Parathyroid adenoma (tissue), 2 donors: ENCODE measurements at regions not wholly inside any gene's neighbourhood (a gene's known extent, or its start where the extent isn't known, plus 50 kb on each side); places are given as distances from the start of the nearest gene placed in this dataset.

Source experiments
- H2AFZ ChIP-seq: fragments of 300-600 bp; sonication (generic); one replicate; pipeline ENCODE4 v1.7.0; 2017; ENCODE audit warnings: antibody characterized with exemption, mild to moderate bottlenecking
- H3K27ac ChIP-seq: fragments of 300-600 bp; sonication (generic); one replicate; pipeline ENCODE4 v1.7.0; 2017
- H3K27me3 ChIP-seq: fragments of 300-600 bp; sonication (generic); one replicate; pipeline ENCODE4 v1.7.0; 2017; ENCODE audit warnings: low read length; ENCODE audit not compliant: control insufficient read depth, insufficient read depth
- H3K36me3 ChIP-seq: fragments of 300-600 bp; sonication (generic); one replicate; pipeline ENCODE4 v1.7.0; 2017; ENCODE audit warnings: low read length; ENCODE audit not compliant: control insufficient read depth, insufficient read depth
- H3K4me1 ChIP-seq: fragments of 300-600 bp; sonication (generic); one replicate; pipeline ENCODE4 v1.7.0; 2017; ENCODE audit warnings: control low read depth
- H3K4me2 ChIP-seq: fragments of 300-600 bp; sonication (generic); one replicate; pipeline ENCODE4 v1.7.0; 2017; ENCODE audit warnings: low read length
- H3K4me3 ChIP-seq: fragments of 300-600 bp; sonication (generic); one replicate; pipeline ENCODE4 v1.7.0; 2017; ENCODE audit warnings: low read depth, low read length
- H3K79me2 ChIP-seq: fragments of 300-600 bp; sonication (generic); one replicate; pipeline ENCODE4 v1.7.0; 2017; ENCODE audit warnings: control low read depth
- H3K9ac ChIP-seq: fragments of 300-600 bp; sonication (generic); one replicate; pipeline ENCODE4 v1.7.0; 2017; ENCODE audit warnings: mild to moderate bottlenecking
- H3K9me3 ChIP-seq: fragments of 300-600 bp; sonication (generic); one replicate; pipeline ENCODE4 v1.7.0; 2017; ENCODE audit warnings: low read length; ENCODE audit not compliant: control insufficient read depth
- CTCF ChIP-seq: fragments of 300-600 bp; sonication (generic); IDR thresholded peaks from one replicate; pipeline ENCODE4 v1.7.0; 2017; ENCODE audit warnings: antibody characterized with exemption, mild to moderate bottlenecking
- donor health status: primary hyperparathyroidism.

- H2AFZ ChIP-seq: no peak overlapping the region
- no peaks in the 10 kb centered on the region for H3K79me2 ChIP-seq
- no peaks in the 10 kb centered on the region for H3K36me3 ChIP-seq
- no peak overlapping the region for H3K9ac ChIP-seq
- H3K4me3 ChIP-seq: no peak overlapping the region
- no peak for TF ChIP-seq CTCF
- H3K4me2 ChIP-seq: no peak overlapping the region
- no peaks in the 10 kb centered on the region for H3K9me3 ChIP-seq
- H3K4me1 ChIP-seq: no peaks in the 10 kb centered on the region
- no peak overlapping the region for H3K27ac ChIP-seq
- H3K27me3 ChIP-seq: no peaks in the 10 kb centered on the region
These were observed 249.5 kb upstream of the EOMES start for GRCh38 chr3:27971600-27971999.

DNA sequence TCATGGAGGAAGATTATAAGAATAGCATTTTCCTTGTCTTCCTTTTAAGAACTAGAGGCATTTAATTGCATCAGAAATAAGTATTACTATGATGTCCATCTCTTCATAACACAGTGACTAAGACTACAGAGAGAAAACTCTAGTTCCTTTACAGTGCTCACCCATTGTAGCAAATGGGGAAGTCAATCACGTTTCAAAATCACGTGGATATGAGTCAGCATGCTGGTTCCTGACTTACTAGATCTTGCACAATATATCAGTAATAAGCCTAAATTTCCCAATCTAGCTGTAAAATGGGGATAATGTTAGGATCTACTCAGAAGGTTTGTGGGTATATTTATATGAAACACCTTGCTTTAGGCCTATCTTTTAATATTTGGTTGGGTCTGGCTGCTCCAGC is 254.8 kb upstream of the EOMES start:
- no peak overlapping the region for H2AFZ ChIP-seq
- H3K4me2 ChIP-seq: no peak overlapping the region
- H3K9me3 ChIP-seq: no peaks in the 10 kb centered on the region
- no peak for TF ChIP-seq CTCF
- H3K9ac ChIP-seq: no peak overlapping the region
- no peaks in the 10 kb centered on the region for H3K79me2 ChIP-seq
- H3K36me3 ChIP-seq: no peaks in the 10 kb centered on the region
- H3K4me1 ChIP-seq: no peaks in the 10 kb centered on the region
- no peak overlapping the region for H3K4me3 ChIP-seq
- no peak overlapping the region for H3K27ac ChIP-seq
- no peaks in the 10 kb centered on the region for H3K27me3 ChIP-seq

- Histone ChIP-seq H3K27ac (no peak overlapping the region), H3K9me3 (no peaks in the 10 kb centered on the region), H3K27me3 (no peaks in the 10 kb centered on the region), H3K79me2 (no peaks in the 10 kb centered on the region), H3K36me3 (no peaks in the 10 kb centered on the region), H3K4me3 (no peak overlapping the region), H3K4me1 (no peaks in the 10 kb centered on the region), H3K4me2 (no peak overlapping the region), H3K9ac (no peak overlapping the region), H2AFZ (no peak overlapping the region)
- TF ChIP-seq CTCF: no peak
These were observed 256.3 kb upstream of the EOMES start for GRCh38 chr3:27978440-27978839.

DNA sequence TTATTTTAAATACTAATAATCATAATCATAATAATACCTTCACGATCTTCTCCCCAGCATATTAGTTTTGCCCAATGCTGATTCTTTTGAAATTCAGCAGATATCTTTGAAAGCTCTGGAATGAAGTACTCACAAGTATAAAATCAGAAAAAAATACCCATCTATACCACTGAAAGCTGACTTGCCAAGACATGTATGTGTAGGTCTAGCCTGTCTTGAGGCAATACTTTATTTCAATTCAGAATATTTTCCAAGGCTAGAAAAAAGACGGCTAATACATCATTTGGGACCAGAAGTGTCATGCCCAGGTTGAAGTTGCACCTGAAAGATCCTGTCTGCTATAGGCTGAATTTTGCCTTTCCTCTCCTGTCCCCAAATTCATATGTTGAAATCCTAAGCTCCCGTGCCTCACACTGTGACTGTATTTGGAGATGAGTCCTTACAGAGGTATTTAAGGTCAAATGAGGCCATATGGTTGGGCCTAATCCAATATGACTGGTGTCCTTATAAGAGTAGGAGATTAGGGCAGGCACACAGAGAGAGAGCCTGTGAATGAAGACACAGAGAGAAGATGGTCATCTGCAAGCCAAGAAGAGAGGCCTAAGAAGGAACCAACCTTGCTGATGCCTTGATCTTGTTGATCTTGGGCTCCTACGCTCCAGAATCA is 255.9 kb upstream of the CMC1 start:
- H3K4me3 ChIP-seq: no peak overlapping the region
- H3K4me1 ChIP-seq: no peaks in the 10 kb centered on the region
- H3K36me3 ChIP-seq: no peaks in the 10 kb centered on the region
- H3K4me2 ChIP-seq: no peak overlapping the region
- H3K27me3 ChIP-seq: no peaks in the 10 kb centered on the region
- H3K9ac ChIP-seq: no peak overlapping the region
- H3K79me2 ChIP-seq: no peaks in the 10 kb centered on the region
- no peak overlapping the region for H3K27ac ChIP-seq
- H2AFZ ChIP-seq: no peak overlapping the region
- no peak for TF ChIP-seq CTCF
- H3K9me3 ChIP-seq: no peaks in the 10 kb centered on the region

DNA sequence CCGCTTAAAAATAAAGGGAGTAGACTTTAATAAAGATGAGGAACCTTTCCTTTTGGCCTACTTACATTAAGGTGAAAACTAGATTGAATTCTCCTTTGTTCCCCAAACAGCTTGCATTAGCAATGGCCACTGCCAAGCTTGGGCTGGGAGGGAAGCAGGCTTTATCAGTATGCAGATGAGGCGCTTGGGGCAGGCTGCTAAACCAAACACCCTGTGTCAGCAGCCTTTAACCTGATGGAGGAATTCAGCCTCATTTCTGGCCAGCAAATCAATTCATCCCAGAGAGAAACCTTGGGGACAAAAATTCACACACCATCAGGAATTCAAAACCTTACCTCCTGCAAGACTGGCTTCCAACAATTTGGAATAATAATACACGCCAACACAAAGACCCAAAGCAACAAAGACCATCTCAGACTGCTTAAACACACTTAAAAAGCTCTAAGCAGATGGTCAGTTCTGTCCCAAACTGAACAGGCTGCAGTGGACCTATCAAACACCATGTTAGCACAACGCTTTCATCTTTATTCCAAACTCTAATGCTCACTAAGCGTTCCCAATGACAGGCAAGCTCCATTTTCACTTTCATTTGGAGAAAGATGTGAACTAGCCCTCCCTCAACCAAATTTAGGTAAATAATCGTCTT is 255.1 kb upstream of the CMC1 start:
- TF ChIP-seq CTCF: no peak
- Histone ChIP-seq H2AFZ (no peak overlapping the region), H3K4me3 (no peak overlapping the region)

More for the DNA sequence above, 255.1 kb upstream of the CMC1 start:
- Histone ChIP-seq H3K4me1 (no peaks in the 10 kb centered on the region), H3K4me2 (no peak overlapping the region), H3K36me3 (no peaks in the 10 kb centered on the region), H3K79me2 (no peaks in the 10 kb centered on the region), H3K27ac (no peak overlapping the region), H3K9ac (no peak overlapping the region), H3K9me3 (no peaks in the 10 kb centered on the region), H3K27me3 (no peaks in the 10 kb centered on the region)
